H1 (cell line): ENCODE measurements at regions not wholly inside any gene's neighbourhood (a gene's known extent, or its start where the extent isn't known, plus 50 kb on each side); places are given as distances from the start of the nearest gene placed in this dataset.

Source experiments
- CTCF ChIA-PET: fragments of 300-600 bp; sonication (Branson Sonifier 250); formaldehyde crosslinking; loops from one replicate; lab custom pipeline; 2021; ENCODE audit not compliant: partially characterized antibody; lab: Charles Lee
- POLR2A ChIA-PET: fragments of 300-600 bp; sonication (Branson Sonifier 250); formaldehyde crosslinking; loops from one replicate; lab custom pipeline; 2021; ENCODE audit warnings: inconsistent platforms; ENCODE audit not compliant: partially characterized antibody; lab: Charles Lee
- DNase-seq, 2 experiments: peaks; one replicate each; pipeline versions ENCODE4 v3.0.0 to v3.0.0-alpha.2; 2010 to 2022; ENCODE audit warnings: low spot score in 2 of 2, low read depth in 1 of 2, mixed read lengths in 1 of 2
- FAIRE-seq: peaks from 2 replicates; lab custom pipeline; 2011; peaks lifted over from hg19 to GRCh38; lab: Jason Lieb, UNC
- H2AFZ ChIP-seq: 2 replicates; pipeline ENCODE4 v1.8.1; 2012; ENCODE audit warnings: low read length, inconsistent platforms
- H2AK5ac ChIP-seq: 2 replicates; pipeline ENCODE4 v1.6.1; 2013; ENCODE audit warnings: low read depth, low read length
- H2BK120ac ChIP-seq: replicated peaks from 2 replicates; pipeline ENCODE3; 2013; ENCODE audit warnings: low read depth, low read length, inconsistent platforms
- H2BK12ac ChIP-seq: 2 replicates; pipeline ENCODE4 v1.6.1; 2013; ENCODE audit warnings: low read depth, low read length
- H2BK15ac ChIP-seq: 2 replicates; pipeline ENCODE4 v1.6.1; 2013; ENCODE audit warnings: low read length
- H2BK20ac ChIP-seq: 2 replicates; pipeline ENCODE4 v1.6.1; 2013; ENCODE audit warnings: low read length
- H2BK5ac ChIP-seq: 2 replicates; pipeline ENCODE4 v1.6.1; 2013; ENCODE audit warnings: low read depth, low read length
- H3K14ac ChIP-seq: 2 replicates; pipeline ENCODE4 v1.6.1; 2013; ENCODE audit warnings: inconsistent platforms; ENCODE audit not compliant: insufficient read length
- H3K18ac ChIP-seq: 2 replicates; pipeline ENCODE4 v1.6.1; 2013; ENCODE audit warnings: low read length; ENCODE audit errors: extremely low read depth
- H3K23ac ChIP-seq: 2 replicates; pipeline ENCODE4 v1.6.1; 2013; ENCODE audit warnings: inconsistent platforms; ENCODE audit not compliant: insufficient read length
- H3K23me2 ChIP-seq: 2 replicates; pipeline ENCODE4 v1.6.1; 2013; ENCODE audit warnings: low read depth, low read length
- H3K27ac ChIP-seq: 2 replicates; pipeline ENCODE4 v1.6.1; 2011; ENCODE audit warnings: low read depth, low read length, inconsistent platforms
- H3K27me3 ChIP-seq, 4 experiments: replicated peaks in 1 of 4; 1 replicate in 1 of 4; 2 replicates in 3 of 4; pipeline versions ENCODE4 v1.6.1 to v1.8.1; 2011 to 2013; ENCODE audit warnings: low read length in 3 of 4, mild to moderate bottlenecking in 3 of 4, inconsistent platforms in 2 of 4, mixed read lengths in 2 of 4, moderate library complexity in 1 of 4; ENCODE audit not compliant: control insufficient read depth in 3 of 4, insufficient read depth in 3 of 4; ENCODE audit errors: extremely low read depth in 1 of 4
- H3K36me3 ChIP-seq, 4 experiments: 2 replicates each; pipeline versions ENCODE4 v1.6.1 to v1.8.1; 2011 to 2013; ENCODE audit warnings: mild to moderate bottlenecking in 4 of 4, low read length in 3 of 4, moderate library complexity in 2 of 4, control low read depth in 1 of 4, inconsistent platforms in 1 of 4; ENCODE audit not compliant: insufficient read depth in 4 of 4, control insufficient read depth in 2 of 4
- H3K4ac ChIP-seq: replicated peaks from 2 replicates; pipeline ENCODE3; 2013; ENCODE audit warnings: low read length, low read depth, mixed read lengths, inconsistent platforms; ENCODE audit not compliant: insufficient read length
- H3K4me1 ChIP-seq, 4 experiments: replicated peaks in 1 of 4; 1 replicate in 1 of 4; 2 replicates in 3 of 4; pipeline versions ENCODE4 v1.6.1 to v1.8.1; 2011 to 2013; ENCODE audit warnings: low read length in 3 of 4, inconsistent platforms in 2 of 4, mixed read lengths in 1 of 4; ENCODE audit not compliant: insufficient read depth in 4 of 4, control insufficient read depth in 3 of 4
- H3K4me2 ChIP-seq, 2 experiments: 2 replicates each; pipeline versions ENCODE4 v1.6.1 to v1.8.1; 2011 to 2013; ENCODE audit warnings: low read depth in 2 of 2, low read length in 2 of 2, control low read depth in 1 of 2, inconsistent platforms in 1 of 2, mild to moderate bottlenecking in 1 of 2; ENCODE audit not compliant: insufficient read depth in 1 of 2
- H3K4me3 ChIP-seq, 4 experiments: fragments of 200-600, 300-600 bp in 1 of 4; sonication (generic), shearing (Covaris generic), sonication (Bioruptor Twin) in 1 of 4; 2 replicates each; pipeline versions ENCODE4 v1.5.1 to v1.8.1; 2011 to 2016; ENCODE audit warnings: low read length in 4 of 4, low read depth in 3 of 4, control low read depth in 2 of 4, inconsistent platforms in 2 of 4, mild to moderate bottlenecking in 2 of 4, mixed read lengths in 1 of 4, moderate library complexity in 1 of 4; ENCODE audit not compliant: insufficient read depth in 2 of 4; ENCODE audit errors: extremely low read depth in 1 of 4
- H3K56ac ChIP-seq: replicated peaks from 2 replicates; pipeline ENCODE3; 2013; ENCODE audit warnings: low read depth, mild to moderate bottlenecking, mixed read lengths, low read length, inconsistent platforms; ENCODE audit not compliant: insufficient read length
- H3K79me1 ChIP-seq: 2 replicates; pipeline ENCODE4 v1.6.1; 2013; ENCODE audit warnings: low read depth, low read length, control low read depth
- H3K79me2 ChIP-seq, 2 experiments: 2 replicates each; pipeline versions ENCODE4 v1.6.1 to v1.8.1; 2012 to 2013; ENCODE audit warnings: low read length in 2 of 2, mild to moderate bottlenecking in 2 of 2, inconsistent platforms in 1 of 2; ENCODE audit not compliant: insufficient read depth in 2 of 2, control insufficient read depth in 1 of 2
- H3K9ac ChIP-seq, 4 experiments: replicated peaks in 1 of 4; 1 replicate in 1 of 4; 2 replicates in 3 of 4; pipeline versions ENCODE4 v1.6.1 to v1.8.1; 2011 to 2013; ENCODE audit warnings: low read depth in 3 of 4, low read length in 3 of 4, control low read depth in 2 of 4, mild to moderate bottlenecking in 2 of 4, moderate library complexity in 2 of 4, inconsistent platforms in 1 of 4; ENCODE audit errors: extremely low read depth in 1 of 4
- H3K9me3 ChIP-seq, 2 experiments: 2 replicates each; pipeline versions ENCODE4 v1.6.1 to v1.8.1; 2012 to 2013; ENCODE audit warnings: mild to moderate bottlenecking in 2 of 2, moderate library complexity in 2 of 2, control low read depth in 1 of 2, inconsistent platforms in 1 of 2, low read depth in 1 of 2, low read length in 1 of 2, mixed read lengths in 1 of 2; ENCODE audit not compliant: insufficient read depth in 2 of 2
- H4K20me1 ChIP-seq, 2 experiments: replicated peaks in 1 of 2; 2 replicates each; pipeline versions ENCODE3 to v1.8.1; 2011 to 2013; ENCODE audit warnings: inconsistent platforms in 2 of 2, low read length in 2 of 2, mild to moderate bottlenecking in 1 of 2; ENCODE audit not compliant: insufficient read depth in 2 of 2, control insufficient read depth in 1 of 2
- H4K5ac ChIP-seq: 2 replicates; pipeline ENCODE4 v1.6.1; 2013; ENCODE audit warnings: low read length, low read depth, mixed read lengths, inconsistent platforms; ENCODE audit not compliant: insufficient read length
- H4K8ac ChIP-seq: 2 replicates; pipeline ENCODE4 v1.8.0; 2013; ENCODE audit warnings: mild to moderate bottlenecking, moderate library complexity, low read length, inconsistent platforms; ENCODE audit not compliant: insufficient read depth; ENCODE audit errors: extremely low read depth
- H4K91ac ChIP-seq: replicated peaks from 2 replicates; pipeline ENCODE3; 2013; ENCODE audit warnings: low read length, mixed read lengths, inconsistent platforms; ENCODE audit not compliant: insufficient read length
- ASH2L ChIP-seq: fragments of 200-600, 300-600 bp; sonication (generic); IDR thresholded peaks from one replicate; pipeline ENCODE4 v1.7.1; 2017; ENCODE audit warnings: low read length
- SP4 ChIP-seq: IDR thresholded peaks from 2 replicates; pipeline ENCODE4 v1.6.1; 2012; ENCODE audit warnings: low read length, inconsistent platforms
- YY1 ChIP-seq: IDR thresholded peaks from 2 replicates; pipeline ENCODE4 v1.6.1; 2011; ENCODE audit warnings: low read depth, mild to moderate bottlenecking, low read length
- WGBS, 2 experiments: shearing (Covaris generic) in 1 of 2; methylation state at CpG; one replicate each; pipeline versions ENCODE4 v1.1.6 to v1.1.7; 2013 to 2015; ENCODE audit warnings: low lambda C conversion rate in 2 of 2, mixed read lengths in 2 of 2, inconsistent platforms in 1 of 2, low coverage in 1 of 2, missing lambda C conversion rate in 1 of 2; ENCODE audit not compliant: insufficient replicate concordance in 2 of 2, insufficient coverage in 1 of 2, insufficient read length in 1 of 2; ENCODE audit errors: extremely low coverage in 1 of 2, missing lambda C conversion rate in 1 of 2; 5-methylcytosine and 5-hydroxymethylcytosine counted together

GRCh38 chr4:72887152-72887551 lies 182.4 kb downstream of the COX18 start:
- peak overlapping the region; percentile 86; the same call in 1 of the 2 replicates for H2AFZ ChIP-seq
- no peak overlapping the region for H3K56ac ChIP-seq
- H3K23me2 ChIP-seq: no peaks in the 10 kb centered on the region
- H4K20me1 ChIP-seq: no peaks in the 10 kb centered on the region
- H2AK5ac ChIP-seq: no peak overlapping the region
- no peak overlapping the region for H3K23ac ChIP-seq
- H3K36me3 ChIP-seq: no peaks in the 10 kb centered on the region
- no peak overlapping the region for H3K14ac ChIP-seq
- H3K4me3 ChIP-seq: peak overlapping the region in 1 of 4 experiments; percentile 32; a peak in 1 of 8 replicates
- no peak for DNase-seq
- no peak overlapping the region for H2BK20ac ChIP-seq
- peaks cover 0 to 9% (median 2%) of the 10 kb centered on the region in 4 experiments; a peak in 3 of 7 replicates for H3K4me1 ChIP-seq
- H4K8ac ChIP-seq: no peak overlapping the region
- no peak overlapping the region for H2BK12ac ChIP-seq
- H3K9me3 ChIP-seq: peaks cover 7 to 14% of the 10 kb centered on the region in 2 experiments
- no peak overlapping the region for H3K18ac ChIP-seq
- POLR2A ChIA-PET: interaction anchor here (0.6 kb wide), 1 partner anchor 553 kb away, joined by 3 read pairs; no protein-coding TSS in a partner anchor
- no peaks in the 10 kb centered on the region for H3K79me2 ChIP-seq
- peak; percentile 39 for FAIRE-seq
- peak overlapping the region; percentile 12 to 44; a peak in 3 of 4 replicates for H3K4me2 ChIP-seq
- no peaks in the 10 kb centered on the region; a peak in 1 of 7 replicates for H3K27me3 ChIP-seq
- H4K5ac ChIP-seq: no peak overlapping the region
- H3K4ac ChIP-seq: no peak overlapping the region
- no peaks in the 10 kb centered on the region for H3K79me1 ChIP-seq
- no peak overlapping the region for H2BK120ac ChIP-seq
- no peak overlapping the region for H4K91ac ChIP-seq
- CTCF ChIA-PET: interaction anchor here (0.8 to 2.3 kb wide), 6 partner anchors 10 to 863 kb away, joined by 3 to 7 read pairs (median 3); no protein-coding TSS in a partner anchor
- 17% methylated on average over 4 of the region's 4 CpGs; no CpG with 5 or more reads in 1 of the 2 experiments for WGBS, 2 experiments
- H3K9ac ChIP-seq: no peak overlapping the region
- no peak overlapping the region for H3K27ac ChIP-seq
- H2BK15ac ChIP-seq: no peak overlapping the region
- no peak overlapping the region; the same call in 1 of the 2 replicates for H2BK5ac ChIP-seq
- TF ChIP-seq YY1 (no peak), SP4 (no peak), ASH2L (no peak)
